HEK293T (cell line): ENCODE measurements at regions not wholly inside any gene's neighbourhood (a gene's known extent, or its start where the extent isn't known, plus 50 kb on each side); places are given as distances from the start of the nearest gene placed in this dataset.
"Not testable (repeated sequence)": the region's sequence is repeated elsewhere in the genome, so short reads cannot be mapped to it uniquely, and the experiment has no call there.

Experiments used
- BHLHE40 ChIP-seq: fragments of 450-650 bp; IDR thresholded peaks from 2 replicates; pipeline ENCODE4 v1.6.1; 2016; ENCODE audit warnings: mild to moderate bottlenecking, moderate library complexity, borderline replicate concordance
- ELF4 ChIP-seq: fragments of 450-650 bp; IDR thresholded peaks from 2 replicates; pipeline ENCODE4 v1.6.1; 2017; ENCODE audit warnings: antibody characterized with exemption
- FOXM1 ChIP-seq: fragments of 450-650 bp; IDR thresholded peaks from 2 replicates; pipeline ENCODE4 v1.6.1; 2017; ENCODE audit warnings: mild to moderate bottlenecking, borderline replicate concordance
- LEF1 ChIP-seq: fragments of 450-650 bp; IDR thresholded peaks from 2 replicates; pipeline ENCODE4 v1.6.1; 2017; ENCODE audit warnings: mild to moderate bottlenecking, borderline replicate concordance
- SP1 ChIP-seq: fragments of 450-650 bp; IDR thresholded peaks from 2 replicates; pipeline ENCODE4 v1.6.1; 2017
- SUZ12 ChIP-seq: fragments of 450-650 bp; IDR thresholded peaks from 2 replicates; pipeline ENCODE4 v1.6.1; 2016; ENCODE audit warnings: mild to moderate bottlenecking
- TARDBP ChIP-seq: fragments of 450-650 bp; IDR thresholded peaks from 2 replicates; pipeline ENCODE4 v1.6.1; 2016
- TF ChIP-seq, protein P1 (sequence below): fragments of 450-650 bp; IDR thresholded peaks from 2 replicates; pipeline ENCODE4 v1.6.1; 2016

DNA sequence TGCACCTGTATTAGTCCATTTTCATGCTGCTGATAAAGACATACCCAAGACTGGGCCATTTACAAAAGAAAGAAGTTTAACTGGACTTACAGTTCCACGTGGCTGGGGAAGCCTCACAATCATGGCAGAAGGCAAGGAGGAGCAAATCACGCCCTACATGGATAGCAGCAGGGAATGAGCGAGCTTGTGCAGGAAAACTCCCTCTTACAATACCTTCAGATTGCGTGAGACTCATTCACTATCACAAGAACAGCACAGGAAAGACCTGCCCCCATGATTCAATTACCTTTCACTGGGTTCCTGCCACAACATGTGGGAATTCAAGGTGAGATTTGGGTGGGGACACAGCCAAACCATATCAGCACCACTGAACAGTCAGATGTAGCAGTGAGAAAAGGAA is 137.4 kb downstream of the DACT1 start:
- TF ChIP-seq SP1, TARDBP, ELF4, FOXM1, BHLHE40, SUZ12, LEF1: not testable (repeated sequence)
- TF ChIP-seq, protein P1, sequence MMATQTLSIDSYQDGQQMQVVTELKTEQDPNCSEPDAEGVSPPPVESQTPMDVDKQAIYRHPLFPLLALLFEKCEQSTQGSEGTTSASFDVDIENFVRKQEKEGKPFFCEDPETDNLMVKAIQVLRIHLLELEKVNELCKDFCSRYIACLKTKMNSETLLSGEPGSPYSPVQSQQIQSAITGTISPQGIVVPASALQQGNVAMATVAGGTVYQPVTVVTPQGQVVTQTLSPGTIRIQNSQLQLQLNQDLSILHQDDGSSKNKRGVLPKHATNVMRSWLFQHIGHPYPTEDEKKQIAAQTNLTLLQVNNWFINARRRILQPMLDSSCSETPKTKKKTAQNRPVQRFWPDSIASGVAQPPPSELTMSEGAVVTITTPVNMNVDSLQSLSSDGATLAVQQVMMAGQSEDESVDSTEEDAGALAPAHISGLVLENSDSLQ: not testable (repeated sequence)
